GM19239 (cell line): ENCODE measurements at regions not wholly inside any gene's neighbourhood (a gene's known extent, or its start where the extent isn't known, plus 50 kb on each side); places are given as distances from the start of the nearest gene placed in this dataset.

Experiments
- DNase-seq: peaks from one replicate; pipeline ENCODE4 v3.0.0; 2011; ENCODE audit warnings: low spot score; ENCODE audit not compliant: insufficient read length
- FAIRE-seq: peaks from 2 replicates; lab custom pipeline; 2011; peaks lifted over from hg19 to GRCh38; lab: Jason Lieb, UNC

- FAIRE-seq (no peak), DNase-seq (no peak)
Observed at GRCh38 chr2:120863146-120863545, 127.5 kb downstream of the GLI2 start.

- DNase-seq = no peak
- no peak for FAIRE-seq
Observed at GRCh38 chr2:120863661-120864320, 128.1 kb downstream of the GLI2 start.

- FAIRE-seq = no peak
Observed at GRCh38 chr2:120864981-120865380, 129.3 kb downstream of the GLI2 start.

DNA sequence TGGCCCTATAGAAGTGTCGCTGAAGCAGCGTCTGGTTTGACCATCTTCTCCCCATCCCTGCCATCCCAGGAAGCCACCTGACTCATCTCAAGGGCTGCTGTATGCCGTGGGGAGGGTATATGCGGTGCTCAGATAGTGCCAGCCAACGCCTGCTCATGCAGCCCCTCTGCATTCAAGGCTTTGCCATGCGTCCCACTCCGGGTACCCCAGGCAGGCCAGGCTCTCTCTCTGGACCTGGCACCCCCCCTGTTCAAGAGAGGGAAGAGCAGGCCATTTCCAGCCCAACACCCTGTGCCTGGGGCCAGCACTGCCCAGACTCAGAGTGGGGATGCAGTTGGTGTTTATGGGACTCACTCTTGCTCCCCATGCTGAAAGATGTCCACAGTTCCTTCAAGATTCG is 130.0 kb downstream of the GLI2 start:
- DNase-seq = no peak
- no peak for FAIRE-seq

More at GRCh38 chr2:120864981-120865380, 129.3 kb downstream of the GLI2 start:
- no peak for DNase-seq

DNA sequence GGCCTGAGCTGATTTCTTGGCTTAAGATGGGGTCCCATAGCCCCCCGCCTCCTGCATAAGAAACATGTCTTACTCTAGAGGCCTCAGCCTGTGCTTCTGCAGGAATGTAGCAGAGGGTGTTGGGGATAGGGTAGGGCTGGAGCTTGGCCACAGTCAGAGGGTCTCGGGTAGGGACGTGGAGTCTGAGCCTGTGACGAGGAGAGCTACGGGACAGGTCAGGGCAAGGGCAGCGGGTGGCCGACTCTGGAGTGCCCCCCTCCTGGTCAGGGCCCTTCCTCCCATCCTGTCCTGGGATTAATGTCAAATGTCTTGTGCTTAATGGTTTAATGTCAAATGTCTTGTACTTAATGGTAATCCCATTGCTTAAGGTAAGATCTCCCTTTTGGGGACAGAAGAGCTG is 130.4 kb downstream of the GLI2 start:
- DNase-seq = no peak
- no peak for FAIRE-seq

GRCh38 chr2:120866483-120867140 is 130.9 kb downstream of the GLI2 start:
- DNase-seq (no peak), FAIRE-seq (no peak)

GRCh38 chr2:120867290-120868241 is 131.9 kb downstream of the GLI2 start:
- DNase-seq (no peak), FAIRE-seq (no peak)

DNA sequence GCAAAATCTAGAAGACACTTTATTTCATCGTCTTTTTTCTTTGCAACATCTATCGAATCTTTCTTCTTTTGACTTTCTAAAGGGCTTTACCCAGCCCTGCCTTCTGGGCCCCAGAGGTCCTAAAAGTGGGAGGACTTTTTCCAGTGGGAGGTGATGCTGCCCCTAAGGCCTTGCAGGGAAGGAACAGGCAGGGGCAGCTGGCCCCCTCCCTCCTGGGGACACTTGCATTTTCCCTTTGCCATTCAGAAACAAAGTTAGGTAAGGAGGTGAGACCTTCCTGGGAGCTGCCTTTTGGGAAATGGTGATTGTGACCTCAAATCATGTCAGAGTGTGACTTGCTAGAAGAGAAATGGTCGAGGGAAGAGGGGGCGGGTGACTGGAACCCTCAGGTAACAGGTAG is 132.7 kb downstream of the GLI2 start:
- DNase-seq = no peak
- FAIRE-seq = no peak

DNA sequence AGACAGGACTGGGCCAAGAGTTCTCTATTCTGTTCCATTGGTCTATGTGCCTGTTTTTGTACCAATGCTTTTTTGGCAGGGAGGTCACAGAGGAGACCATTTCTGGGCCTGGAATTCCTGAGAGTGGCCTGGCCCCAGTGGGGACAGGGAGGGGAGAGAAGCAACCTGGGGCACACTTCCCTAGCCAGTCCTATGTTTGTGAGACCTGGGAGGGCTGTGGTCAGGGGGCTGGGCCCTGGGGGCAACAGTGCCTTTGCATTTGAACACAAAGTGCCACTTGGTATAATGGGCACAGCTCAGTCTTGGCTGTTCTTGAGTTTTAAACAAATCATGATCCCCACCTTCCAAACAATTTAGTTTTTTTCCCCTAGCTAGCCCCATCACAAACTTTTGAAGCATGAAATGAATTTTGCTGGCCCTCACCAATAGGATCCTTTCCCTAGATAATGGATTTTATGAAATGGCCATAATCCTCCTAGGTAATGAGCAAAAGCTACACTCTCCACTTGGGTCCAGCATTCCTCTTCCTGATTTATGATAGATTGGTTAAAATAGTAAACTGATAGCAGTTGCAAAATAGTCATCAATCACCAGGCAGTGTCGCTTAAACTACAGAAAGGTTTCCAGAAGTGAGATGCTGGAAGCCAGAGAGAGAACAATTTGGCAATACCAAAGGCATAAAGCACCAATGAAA is 133.5 kb downstream of the GLI2 start:
- no peak for FAIRE-seq
- no peak for DNase-seq

DNA sequence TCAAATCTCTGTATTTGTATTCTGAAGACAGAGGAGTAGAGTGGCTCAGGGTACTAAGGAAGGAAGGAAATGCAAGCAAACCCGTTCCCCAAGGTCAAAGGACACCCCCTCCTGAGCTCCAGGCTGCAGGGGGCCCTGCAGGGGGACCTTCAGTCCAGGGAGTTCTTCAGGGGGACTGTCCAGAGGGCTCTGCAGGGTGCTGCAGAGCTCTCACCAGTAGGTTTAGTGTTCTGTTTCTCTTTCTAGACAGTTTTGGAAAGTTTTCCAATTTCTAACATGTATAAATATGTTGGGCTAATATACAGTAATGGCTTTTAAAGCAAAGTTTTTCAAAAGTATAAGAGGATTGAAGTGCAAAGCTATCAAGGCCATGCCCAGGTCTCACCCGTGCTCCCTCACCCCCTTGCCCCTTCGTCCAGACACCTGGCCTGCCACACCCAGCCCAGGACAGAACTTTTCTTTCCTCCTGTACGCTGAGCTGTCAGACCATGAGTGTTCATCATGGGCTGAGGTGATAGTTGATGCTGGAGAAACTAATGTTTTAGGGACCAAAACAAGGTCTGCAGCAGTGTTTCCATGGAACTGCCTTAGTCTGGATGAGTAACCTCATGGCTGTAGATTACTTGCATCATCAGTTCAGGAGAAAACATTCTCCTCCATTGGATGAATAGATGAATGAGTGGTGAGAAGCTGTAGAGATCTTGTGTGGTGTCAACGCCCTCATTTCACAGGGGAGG is 134.2 kb downstream of the GLI2 start:
- FAIRE-seq (no peak), DNase-seq (no peak)

- no peak for FAIRE-seq
- DNase-seq = no peak
Observed at GRCh38 chr2:120870467-120870788, 134.8 kb downstream of the GLI2 start.

DNA sequence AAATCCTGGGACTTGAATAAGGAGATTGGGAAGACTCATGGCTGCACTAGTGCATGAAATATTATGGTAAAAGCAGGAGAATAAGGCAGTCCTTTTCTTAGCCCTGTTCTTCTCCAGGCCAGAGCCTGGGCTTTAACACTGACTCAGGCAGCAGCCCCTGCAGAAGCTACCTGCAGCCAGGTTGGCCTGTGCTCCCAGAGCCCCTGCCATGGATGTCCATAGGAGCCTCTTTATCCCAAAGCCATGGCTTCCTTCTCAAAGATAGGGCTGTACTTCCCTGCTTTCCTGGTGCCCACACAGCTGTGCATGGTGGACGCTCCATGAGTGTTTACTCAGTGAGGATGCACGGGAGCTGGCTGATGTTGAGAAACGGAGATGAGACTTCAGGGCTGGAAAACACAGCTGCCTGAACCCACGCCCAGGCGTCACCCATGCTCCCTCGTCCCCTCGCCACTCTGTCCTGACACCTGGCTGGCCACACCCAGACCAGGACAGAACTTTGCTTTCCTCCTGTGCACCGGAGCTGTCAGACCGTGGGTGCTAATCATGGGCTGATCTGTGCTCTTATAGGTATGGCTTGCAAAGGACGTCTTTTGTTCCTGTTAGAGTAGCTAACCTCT is 135.5 kb downstream of the GLI2 start:
- DNase-seq = no peak
- no peak for FAIRE-seq

DNA sequence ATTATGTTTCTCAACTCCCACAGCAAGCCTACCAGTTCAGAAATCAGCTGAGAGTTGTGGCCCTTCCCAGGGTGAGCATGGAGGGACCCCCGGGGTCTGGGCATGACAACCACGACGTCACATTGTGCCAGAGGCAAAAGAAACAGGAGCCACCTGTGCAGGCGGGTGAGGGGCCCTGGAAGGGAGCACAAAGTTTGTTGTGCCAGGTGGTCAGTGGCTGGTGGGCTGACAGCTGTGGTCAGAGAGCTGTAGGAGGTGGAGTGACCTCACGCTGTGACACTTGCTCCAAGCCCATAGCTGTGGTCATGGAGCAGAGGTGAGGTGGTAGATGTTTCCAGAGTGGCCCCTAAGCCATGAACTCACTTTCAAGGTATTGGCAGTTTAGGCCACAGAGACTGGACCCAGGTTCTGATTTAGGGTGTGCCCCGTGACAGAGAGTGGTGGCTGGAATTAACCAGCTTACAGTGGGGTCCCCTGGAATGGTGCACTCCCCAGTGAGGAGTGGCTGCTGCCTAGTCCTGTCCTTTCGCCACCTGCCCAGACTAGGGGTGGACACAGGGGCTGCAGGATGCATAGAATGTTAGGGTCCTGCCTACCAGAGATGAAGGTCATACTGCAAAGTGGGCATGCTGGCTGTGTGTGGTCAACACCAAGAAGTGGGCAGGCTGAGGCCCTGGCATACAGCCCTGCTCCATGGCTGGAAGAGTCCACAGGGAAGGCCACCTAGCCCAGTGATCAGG is 136.4 kb downstream of the GLI2 start:
- no peak for FAIRE-seq

GRCh38 chr2:120873958-120874887 is 138.6 kb downstream of the GLI2 start:
- FAIRE-seq (no peak), DNase-seq (no peak)

More for the DNA sequence above, 136.4 kb downstream of the GLI2 start:
- no peak for DNase-seq

GRCh38 chr2:120874888-120875275 is 139.2 kb downstream of the GLI2 start:
- DNase-seq = no peak
- no peak for FAIRE-seq

- DNase-seq (no peak), FAIRE-seq (no peak)
Observed at GRCh38 chr2:120875431-120875830, 139.8 kb downstream of the GLI2 start.

- FAIRE-seq (no peak), DNase-seq (no peak)
Observed at GRCh38 chr2:120876526-120877280, 141.0 kb downstream of the GLI2 start.
